ENCODE measurements at regions not wholly inside any gene's neighbourhood (a gene's known extent, or its start where the extent isn't known, plus 50 kb on each side); places are given as distances from the start of the nearest gene placed in this dataset.
"Not testable (repeated sequence)": the region's sequence is repeated elsewhere in the genome, so short reads cannot be mapped to it uniquely, and the experiment has no call there.

DNA sequence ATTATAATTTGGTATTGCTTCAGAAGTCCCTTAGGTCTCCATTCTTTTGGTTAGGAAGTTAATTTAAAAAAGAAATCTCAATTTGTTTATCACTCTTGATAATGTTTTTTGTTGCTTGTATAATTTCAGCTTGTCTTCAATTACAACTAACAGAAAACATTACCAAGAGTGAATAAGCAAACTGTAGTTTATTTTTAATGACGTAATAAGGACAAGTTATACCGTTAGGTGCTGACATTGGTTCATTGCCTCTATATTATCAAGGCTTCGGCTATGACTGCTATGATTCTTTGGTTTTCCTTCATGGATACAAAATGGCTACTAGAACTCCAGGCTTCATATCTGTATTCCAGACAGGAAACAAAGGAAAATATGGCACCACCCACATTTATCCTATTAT, 220.6 kb downstream of the PTGER3 start:
- no peak for DNase-seq

DNA sequence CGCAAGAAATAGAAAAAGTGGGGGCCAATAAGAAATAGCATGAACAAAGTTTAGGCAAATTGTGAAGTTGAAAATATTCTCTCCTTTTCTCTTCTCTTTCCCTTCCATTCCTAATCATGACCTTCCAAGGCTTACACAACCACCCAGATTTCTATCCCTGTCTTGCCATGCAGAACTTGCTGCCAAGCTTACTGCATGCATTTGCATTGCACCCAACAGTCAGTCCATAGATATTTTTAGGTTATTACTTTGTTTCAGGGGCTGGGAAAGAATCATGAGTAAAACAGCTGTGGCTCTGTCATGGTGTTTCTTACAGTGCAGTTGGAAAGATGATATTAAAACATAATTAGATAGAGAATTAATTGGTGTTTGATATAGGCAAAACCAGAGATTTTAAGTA, 219.4 kb downstream of the PTGER3 start:
- no peak for DNase-seq

DNA sequence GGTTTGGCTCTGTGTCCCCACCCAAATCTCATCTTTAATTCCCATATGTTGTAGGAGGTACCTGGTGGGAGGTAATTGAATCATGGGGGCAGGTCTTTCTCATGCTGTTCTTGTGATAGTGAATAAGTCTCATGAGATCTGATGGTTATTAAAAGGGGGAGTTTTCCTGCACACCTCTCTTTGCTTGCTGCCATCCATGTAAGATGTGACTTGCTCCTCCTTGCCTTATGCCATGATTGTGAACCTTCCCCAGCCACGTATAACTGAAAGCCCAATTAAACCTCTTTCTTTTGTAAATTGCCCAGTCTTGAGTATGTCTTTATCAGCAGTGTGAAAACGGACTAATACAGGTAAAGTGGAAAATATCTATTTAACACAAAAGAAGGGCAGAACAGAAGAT, 213.3 kb downstream of the PTGER3 start:
- not testable (repeated sequence) for DNase-seq

DNA sequence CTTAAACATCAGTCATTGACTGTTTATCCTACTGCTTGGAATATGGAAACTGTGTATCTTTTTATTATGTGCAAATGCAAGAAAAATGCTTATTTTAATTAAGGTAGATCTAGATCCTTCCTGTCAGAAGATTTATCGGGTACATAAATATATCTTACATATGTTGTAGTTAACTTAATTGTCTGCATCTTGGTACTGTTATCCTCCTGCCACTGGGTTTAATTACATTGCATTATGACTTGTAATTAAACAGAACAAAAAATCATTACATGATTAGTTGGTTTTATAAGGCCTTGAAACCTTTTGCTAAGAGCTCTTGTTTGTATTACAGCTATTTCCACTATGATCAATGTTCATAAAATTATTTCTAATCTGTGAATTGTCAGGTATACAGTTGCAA, 211.2 kb downstream of the PTGER3 start:
- no peak for DNase-seq

DNA sequence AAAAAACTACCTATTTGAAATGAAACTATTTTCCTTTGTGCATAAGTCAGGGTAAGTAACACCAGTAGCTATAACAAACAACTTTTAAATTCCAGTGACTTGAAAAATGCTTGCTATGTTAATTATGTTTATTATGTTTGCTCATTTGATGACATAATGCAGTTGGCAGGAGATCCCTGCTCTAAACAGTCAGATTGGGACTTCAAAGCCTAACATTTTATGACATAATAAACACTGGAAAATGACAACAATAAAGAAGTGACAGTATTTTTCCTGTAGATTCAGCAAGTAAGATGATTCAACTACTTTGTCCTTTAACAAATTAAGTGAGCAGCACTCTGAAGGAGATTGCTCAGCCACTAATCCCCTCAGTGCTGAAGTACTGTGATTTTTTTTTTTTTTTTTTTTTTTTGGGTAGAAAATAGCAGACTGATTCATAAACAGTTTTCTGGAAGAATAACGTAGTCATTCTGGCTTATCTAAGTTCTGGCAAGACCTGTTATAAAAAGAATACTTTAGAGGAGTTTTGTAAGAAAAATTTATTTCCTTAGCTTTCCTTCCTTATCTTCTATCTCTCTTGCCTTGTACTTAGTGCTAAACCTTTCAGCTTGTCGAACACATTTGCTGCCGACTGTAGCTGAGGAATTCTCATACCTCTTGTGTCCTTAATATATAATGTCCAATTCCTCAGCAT, 207.2 kb downstream of the PTGER3 start:
- no peak for DNase-seq

DNA sequence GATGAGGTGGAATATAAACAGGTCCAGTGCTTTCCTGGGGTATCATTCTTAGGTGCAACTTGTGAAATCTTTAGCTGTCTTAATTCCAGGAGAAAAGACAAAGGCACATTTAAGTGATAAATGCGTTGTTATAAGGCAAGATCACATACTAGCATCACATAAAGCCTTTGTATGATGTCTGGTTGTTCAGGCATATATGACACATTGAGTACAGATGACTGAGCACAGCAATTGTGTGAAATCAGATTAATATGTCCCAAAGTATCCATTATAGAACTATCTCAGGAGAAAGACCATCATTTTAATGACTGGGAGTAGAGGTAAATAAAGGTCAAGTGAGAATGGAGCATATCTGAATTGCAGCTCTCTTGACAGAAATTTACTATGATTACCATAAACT, 205.1 kb downstream of the PTGER3 start:
- no peak for DNase-seq

DNA sequence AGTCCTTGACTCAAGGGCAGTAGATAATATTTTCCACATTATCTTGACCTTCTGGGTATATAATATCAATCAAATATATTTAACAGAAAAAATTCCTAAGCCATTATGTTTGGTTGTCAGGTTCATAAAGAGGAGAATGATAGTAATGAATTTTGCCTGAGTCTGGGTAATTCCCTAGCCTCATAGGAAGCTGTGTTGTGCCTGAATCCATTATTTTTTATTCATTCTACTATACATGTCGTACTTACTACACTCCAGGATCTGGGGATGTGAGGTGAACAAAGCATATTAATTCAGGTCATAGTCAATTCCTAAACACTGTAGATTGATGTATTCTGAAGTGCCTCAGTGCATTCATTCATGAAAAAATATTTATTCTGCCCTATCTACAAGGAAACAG, 204.2 kb downstream of the PTGER3 start:
- DNase-seq = no peak

DNA sequence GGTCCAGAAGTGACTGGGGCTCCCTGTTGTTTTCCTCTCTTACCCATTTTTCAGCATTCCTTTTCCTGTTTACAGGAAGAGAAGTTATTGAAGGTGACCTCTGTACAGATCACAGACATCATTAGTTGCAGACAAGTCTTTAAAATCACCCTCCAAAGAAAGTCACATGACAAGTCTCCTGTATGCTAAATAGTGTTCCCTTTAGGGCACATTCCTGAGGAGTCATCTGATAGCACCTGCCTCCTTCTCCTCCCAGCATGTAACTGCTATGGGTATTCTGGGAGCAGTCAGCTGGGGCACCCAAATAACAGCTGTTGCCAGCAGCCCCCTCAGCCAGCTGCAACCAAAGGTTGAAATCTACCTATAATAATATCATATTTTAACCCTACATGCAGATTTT, 200.6 kb downstream of the PTGER3 start:
- DNase-seq = no peak

DNA sequence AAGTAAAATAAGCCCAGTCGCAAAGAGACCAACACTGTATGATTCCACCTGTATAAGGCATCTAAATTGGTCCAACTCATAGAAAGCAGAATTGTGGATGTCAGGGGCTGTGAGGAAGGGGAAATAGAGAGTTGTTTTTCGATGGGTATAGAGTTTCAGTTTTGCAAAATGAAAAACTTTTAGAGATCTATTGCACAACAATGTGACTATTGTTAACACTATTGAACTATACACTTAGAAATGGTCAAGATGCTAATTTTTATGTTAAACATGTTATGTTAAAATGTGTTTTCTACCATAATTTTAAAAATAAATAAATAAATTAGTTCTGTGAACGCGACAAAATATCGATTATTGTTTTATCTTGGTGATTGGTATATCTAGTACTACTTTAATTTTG, 192.4 kb downstream of the PTGER3 start:
- DNase-seq = no peak

DNA sequence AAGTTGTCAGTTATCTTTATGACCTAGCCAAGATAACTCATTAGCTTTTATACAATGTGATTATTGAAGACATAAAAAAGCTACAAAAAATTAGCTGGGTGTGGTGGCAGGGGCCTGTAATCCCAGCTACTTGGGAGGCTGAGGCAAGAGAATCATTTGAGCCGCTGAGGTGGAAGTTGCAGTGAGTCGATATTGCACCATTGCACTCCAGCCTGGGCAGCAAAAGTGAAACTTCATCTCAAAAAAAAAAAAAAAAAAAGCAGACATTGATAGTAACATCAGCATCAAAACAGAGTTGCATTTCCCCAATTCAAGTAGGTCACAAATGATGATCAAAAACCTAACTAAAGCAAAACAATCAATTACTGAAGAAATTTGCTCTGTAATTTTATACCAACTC, 191.4 kb downstream of the PTGER3 start:
- DNase-seq = no peak

DNA sequence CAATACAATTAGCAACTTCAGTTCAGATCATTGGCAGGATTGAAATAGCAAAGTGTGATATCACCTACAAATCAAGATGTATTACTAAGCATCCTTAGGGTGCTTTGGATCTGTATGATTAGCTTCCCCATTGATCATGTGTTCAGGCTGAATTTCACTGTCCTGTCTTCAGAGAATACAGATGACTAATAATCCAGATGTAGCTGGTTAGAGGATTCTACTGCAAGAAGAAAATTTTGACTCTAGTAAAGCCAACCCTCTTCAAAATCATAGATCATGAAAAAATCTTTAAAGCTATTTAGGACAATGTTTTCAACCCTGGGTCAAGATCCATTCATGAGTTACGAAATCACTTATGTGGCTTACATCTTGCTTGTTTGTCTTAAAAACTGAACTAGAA, 184.4 kb downstream of the PTGER3 start:
- no peak for DNase-seq

DNA sequence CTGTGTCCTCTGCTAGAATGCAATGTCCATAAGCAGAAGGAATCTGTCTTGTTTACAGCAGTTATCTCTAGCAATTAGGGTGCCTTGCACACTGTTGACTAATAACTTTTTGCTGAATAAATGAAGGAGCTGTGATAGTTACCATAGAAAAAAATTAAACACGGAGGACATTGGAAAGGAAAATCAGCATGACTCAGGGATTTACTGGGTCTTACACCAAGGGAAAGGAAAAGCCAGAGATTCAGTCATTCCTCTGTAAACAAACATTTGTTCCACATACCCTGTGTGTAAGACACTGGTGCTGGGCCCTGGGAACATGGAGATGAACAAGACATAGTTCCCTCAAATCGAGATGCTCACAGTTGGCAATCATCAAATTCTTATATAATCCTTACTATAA, 183.3 kb downstream of the PTGER3 start:
- no peak for DNase-seq

DNA sequence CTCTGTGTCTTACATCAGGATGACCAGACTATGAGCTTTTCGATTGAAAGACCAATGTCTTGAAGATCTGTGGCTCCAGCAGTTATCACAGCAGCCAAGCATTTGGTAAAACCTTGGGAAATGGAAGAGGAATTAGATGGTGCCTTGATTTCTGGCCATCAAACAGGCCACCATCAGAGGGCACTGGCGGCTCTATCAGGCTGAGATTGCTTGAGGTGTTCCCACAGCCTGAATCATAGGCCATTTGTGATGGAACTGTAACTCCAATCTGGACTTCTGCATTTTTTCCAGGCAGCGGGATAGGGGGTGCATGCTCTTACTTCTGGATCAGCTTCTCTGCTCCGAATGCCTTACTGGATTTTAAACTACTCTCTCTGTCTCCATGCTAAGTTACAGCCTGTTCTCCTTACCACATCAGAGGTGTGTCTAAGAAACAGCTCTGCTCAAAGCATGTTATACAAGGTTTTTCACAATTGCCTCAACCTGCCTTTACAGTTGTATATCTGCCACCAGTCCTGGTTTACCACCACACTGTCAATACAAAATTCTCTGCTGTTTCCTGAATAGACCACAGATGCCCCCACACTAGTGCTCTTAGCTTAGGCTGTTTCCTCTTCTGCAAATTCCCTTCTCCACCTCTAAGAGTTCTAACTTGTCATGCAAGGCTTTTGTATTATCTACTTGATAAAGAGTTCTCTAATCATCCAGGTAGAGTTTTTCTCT, 180.9 kb downstream of the PTGER3 start:
- no peak for DNase-seq

DNA sequence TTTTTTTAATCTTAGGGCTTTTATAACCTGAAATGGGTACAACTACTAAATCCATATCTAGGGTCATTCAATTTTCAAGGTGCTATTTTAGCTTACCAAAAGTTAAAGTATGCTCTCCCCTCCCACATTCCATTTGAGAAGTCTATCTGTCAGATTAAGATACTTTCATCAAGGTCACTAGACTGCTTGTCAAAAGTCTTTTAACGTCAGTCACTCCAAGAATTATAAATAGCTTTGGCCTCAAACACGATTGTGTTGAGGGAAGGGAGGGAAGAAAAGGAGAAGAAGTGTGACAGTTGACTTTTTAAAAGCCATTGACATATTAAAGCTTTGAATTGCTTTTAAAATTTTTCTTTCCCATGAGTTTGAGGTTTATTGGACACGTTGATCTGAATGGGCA, 175.8 kb downstream of the PTGER3 start:
- DNase-seq = no peak

DNA sequence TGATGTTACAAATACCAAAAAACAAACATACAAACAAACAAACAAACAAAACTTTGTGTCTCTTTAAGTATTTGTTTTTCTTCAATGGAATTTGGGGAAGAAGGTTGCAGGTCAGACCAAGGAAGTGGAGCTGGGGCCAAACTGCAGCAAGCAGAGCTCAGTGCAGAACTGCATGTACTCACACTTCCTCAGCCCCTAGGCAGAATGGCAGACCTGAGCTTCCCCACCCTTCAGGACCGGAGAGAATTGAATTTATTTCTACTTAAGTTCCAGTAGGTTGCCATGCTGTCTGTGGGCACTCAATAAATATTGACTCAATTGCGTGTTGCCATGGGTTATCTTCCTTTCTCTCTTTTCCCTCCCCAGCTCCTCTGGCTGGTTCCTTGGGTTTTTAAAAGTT, 173.6 kb downstream of the PTGER3 start:
- no peak for DNase-seq

DNA sequence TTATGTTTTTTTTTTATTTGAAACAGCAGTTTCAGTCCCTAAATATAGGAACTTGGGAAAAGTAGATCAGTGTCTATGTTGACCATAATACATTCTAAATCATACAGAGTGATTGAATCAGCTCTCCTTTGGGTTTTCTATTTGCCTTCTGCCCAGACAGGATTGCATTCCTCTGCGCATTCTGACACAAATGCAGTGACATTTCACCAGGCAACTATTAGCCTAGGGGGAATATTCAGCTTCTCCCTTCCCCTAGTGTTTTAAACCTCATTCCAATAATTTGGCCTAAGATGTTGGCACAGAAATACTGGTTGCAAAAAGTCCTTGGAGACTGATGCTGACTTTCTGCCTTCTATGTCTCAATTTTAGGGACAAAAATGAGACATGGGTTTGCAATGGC, 172.8 kb downstream of the PTGER3 start:
- no peak for DNase-seq

DNA sequence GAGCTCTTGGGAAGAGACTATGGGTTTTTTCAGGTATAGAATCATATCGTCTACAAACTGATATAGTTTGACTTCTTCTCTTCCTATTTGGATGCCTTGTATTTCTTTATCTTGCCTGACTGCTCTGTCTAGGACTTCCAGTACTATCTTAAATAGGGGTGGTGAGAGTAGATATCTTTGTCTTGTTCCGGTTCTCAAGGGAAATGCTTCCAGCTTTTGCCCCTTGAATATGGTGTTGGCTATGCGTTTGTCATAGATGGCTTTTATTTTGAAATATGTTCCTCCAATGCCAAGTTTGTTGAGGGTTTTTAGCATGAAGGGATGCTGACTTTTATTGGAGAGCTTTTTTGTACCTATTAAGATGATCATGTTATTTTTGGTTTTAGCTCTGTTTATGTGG, 170.3 kb downstream of the PTGER3 start:
- DNase-seq = no peak

DNA sequence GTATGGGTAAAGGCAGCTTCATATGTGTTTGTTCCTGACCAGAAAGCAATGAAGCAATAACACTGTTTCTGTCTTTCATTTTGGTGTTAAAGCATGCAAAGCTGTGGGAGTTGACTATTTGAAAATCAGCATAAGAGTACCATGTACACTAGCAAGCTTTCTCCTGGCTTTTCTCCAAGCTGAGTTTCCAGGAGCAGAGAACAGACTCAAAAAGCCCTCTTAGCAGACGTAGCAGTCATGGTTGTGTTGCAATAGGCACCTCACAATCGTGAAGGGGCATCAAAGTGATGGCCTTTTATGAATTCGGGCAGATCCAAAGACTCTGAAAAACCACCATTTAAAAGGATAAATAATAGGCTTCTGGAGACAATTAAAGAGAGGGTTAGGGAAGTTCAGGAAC, 159.7 kb downstream of the PTGER3 start:
- no peak for DNase-seq

DNA sequence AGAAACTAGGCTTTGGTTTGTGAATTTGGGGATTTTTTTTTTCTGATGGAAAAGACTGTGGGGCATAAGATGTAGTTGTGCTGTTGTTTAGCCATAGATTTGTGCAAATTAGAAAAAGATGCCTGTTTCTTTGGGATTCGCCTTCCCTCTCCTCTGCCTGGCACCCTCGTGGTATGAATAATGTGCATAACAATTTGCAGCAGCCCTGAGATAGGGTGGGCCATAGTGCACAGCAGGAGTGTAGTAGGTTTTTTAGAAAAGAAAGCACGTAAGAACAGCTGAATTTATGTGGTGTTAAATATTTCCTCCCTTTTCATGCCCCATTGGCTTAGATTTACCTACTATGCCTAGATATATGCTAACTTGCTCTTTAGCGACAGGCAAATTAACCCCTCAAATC, 158.9 kb downstream of the PTGER3 start:
- no peak for DNase-seq

DNA sequence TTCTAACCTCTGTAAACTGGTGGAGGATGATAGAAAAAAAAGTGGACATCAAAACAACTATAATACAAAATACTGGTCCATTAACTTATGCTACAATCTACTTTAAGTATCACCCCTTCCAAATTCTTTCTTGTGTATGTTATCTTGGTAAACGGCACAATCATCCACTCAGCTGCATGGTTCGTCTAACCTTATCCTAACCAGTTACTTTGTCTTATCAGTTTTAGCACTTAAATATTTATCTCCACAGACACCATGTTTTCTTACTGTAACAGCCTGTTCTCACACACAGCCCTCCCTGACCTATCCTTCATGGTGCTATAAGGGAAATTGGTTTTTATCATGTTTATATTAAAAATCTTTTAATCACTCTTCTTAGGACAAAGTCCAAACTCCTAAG, 157.2 kb downstream of the PTGER3 start:
- no peak for DNase-seq

DNA sequence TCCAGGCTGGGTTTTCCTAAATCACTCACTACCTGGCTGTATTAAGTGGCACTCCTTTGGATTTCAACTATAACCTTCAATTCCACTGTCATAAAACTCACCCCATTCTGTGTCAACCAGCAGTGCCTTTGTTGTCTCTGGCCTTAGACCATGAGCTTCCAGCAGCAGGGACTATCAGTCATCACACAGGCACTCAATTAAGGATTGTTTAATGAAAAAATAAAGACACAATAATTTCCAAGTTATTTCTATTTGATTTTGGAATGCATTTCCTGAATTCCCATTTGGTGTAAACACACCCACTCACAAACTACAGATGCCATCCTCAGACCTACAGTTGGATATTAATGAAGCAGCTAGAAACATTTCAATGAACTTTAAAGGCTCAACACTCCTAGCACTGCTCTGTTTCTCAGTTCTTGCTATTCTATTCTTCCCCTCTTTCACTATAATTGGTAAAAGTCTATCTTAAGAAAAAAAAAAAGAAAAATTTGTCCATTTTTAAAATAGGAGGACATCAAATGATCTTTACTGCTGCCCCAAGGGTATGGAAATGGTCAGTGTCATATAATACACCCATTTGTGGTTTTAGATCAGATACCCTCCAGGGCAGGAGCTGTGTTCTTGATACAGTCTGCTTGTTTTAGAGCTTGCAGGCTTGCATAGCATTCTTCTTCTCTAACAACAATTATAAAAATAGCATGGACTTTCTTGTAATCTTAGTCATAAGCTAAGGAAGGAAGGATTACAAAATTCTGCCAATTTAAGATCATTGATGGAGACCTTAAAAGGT, 156.4 kb downstream of the PTGER3 start:
- DNase-seq = no peak

DNA sequence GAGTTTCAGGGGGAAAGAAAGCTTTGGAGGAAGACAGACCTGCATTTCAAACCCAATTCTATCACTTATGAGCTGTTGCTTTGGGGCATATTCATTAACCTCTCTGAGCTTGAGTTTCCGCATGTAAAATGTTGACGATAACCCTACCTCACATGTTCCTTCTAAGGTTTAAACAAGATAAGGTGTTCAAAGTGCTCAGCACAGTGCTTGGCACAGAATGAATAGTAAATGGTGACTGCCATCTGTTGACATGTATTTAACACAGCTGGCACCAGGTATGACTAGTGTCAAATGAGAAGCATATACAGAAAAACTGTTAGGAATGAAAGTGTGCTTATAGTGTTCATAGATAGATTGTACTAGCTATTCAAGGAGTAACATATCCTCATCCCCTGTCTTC, 155.5 kb downstream of the PTGER3 start:
- DNase-seq = no peak

DNA sequence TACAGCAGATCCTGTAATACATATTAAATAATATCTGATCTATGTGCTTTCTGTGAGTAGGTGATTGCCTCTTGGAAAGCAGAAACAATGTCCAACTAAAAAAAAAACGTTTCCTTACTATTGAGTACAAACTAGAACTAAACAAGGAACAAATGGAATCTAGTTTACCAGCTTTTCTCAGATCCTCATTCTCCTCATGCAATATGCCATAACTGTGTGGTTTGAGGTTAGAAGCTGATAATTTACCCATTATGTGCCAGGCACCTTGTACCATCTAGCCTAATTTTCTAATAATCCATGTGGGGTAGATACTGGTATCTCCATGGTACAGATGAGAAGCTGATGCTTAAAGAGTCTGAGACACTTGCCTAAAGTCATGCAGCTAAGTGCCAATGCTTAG, 154.7 kb downstream of the PTGER3 start:
- no peak for DNase-seq

DNA sequence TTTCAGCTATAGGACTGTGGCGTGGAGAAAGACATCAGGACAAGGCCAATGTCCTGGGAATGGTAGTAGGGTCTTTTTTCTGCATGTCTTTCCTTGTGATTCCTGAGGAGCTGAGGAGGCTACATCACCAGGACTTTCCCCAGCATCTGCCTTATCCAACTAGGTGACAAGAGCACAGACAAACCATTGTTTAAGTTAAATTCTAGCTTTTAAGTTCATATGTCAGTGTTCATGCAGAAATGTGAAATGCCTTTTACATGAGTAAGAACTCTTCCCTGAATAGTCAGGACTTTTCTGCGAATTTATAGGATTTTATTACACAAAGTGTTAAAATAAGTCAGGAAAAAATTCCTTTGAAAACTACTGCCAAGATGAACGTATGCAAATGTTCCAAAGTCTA, 154.2 kb downstream of the PTGER3 start:
- no peak for DNase-seq
